SK-N-SH (cell line): ENCODE measurements at regions not wholly inside any gene's neighbourhood (a gene's known extent, or its start where the extent isn't known, plus 50 kb on each side); places are given as distances from the start of the nearest gene placed in this dataset.

Source experiments
- CTCF ChIA-PET: fragments of 300-600, 350-600 bp; formaldehyde crosslinking; extraction: SDS; loops from one replicate; lab custom pipeline; 2021; lab: Yijun Ruan, JAX
- POLR2A ChIA-PET: fragments of 350-600 bp; sonication (Branson Sonifier 250); formaldehyde crosslinking; extraction: SDS; loops from one replicate; lab custom pipeline; 2020; ENCODE audit warnings: antibody characterized with exemption, inconsistent platforms; lab: Yijun Ruan, JAX
- DNase-seq: peaks from one replicate; pipeline ENCODE4 v3.0.0; 2012
- H2AFZ ChIP-seq: fragments of 200-600 bp; sonication (generic); 2 replicates; pipeline ENCODE4 v1.8.1; 2016; ENCODE audit warnings: antibody characterized with exemption, mild to moderate bottlenecking, low read depth
- H3F3A ChIP-seq: fragments of 200-600 bp; sonication (generic); replicated peaks from 2 replicates; pipeline ENCODE3; 2016; ENCODE audit warnings: antibody characterized with exemption, mild to moderate bottlenecking; ENCODE audit not compliant: insufficient read depth
- H3K27ac ChIP-seq, 2 experiments: fragments of 200-500 bp in 1 of 2; fragments of 200-600 bp in 1 of 2; sonication (Bioruptor generic) in 1 of 2; sonication (generic), shearing (Covaris generic) in 1 of 2; 2 replicates each; pipeline versions ENCODE4 v1.5.1 to v1.6.1; 2014 to 2016; ENCODE audit warnings: low read depth in 2 of 2, inconsistent platforms in 1 of 2, low read length in 1 of 2, mild to moderate bottlenecking in 1 of 2, mixed read lengths in 1 of 2
- H3K27me3 ChIP-seq: fragments of 200-600 bp; sonication (generic), shearing (Covaris generic); 2 replicates; pipeline ENCODE4 v1.6.1; 2016; ENCODE audit warnings: mixed run types; ENCODE audit not compliant: insufficient read depth
- H3K36me3 ChIP-seq, 2 experiments: fragments of 200-500 bp in 1 of 2; fragments of 200-600 bp in 1 of 2; sonication (Bioruptor generic) in 1 of 2; sonication (generic) in 1 of 2; replicated peaks in 1 of 2; 2 replicates each; pipeline versions ENCODE3 to v1.5.1; 2014 to 2016; ENCODE audit warnings: low read length in 1 of 2, mild to moderate bottlenecking in 1 of 2; ENCODE audit not compliant: insufficient read depth in 2 of 2, control insufficient read depth in 1 of 2
- H3K4me1 ChIP-seq, 2 experiments: fragments of 200-500 bp in 1 of 2; fragments of 200-600 bp in 1 of 2; sonication (Bioruptor generic) in 1 of 2; sonication (generic), shearing (Covaris generic) in 1 of 2; 2 replicates each; pipeline versions ENCODE4 v1.5.1 to v1.6.1; 2014 to 2016; ENCODE audit warnings: low read depth in 1 of 2, low read length in 1 of 2, mixed run types in 1 of 2; ENCODE audit not compliant: insufficient read depth in 2 of 2, control insufficient read depth in 1 of 2
- H3K4me2 ChIP-seq: fragments of 200-600 bp; sonication (generic), shearing (Covaris generic); 2 replicates; pipeline ENCODE4 v1.6.1; 2017; ENCODE audit warnings: mixed run types
- H3K4me3 ChIP-seq, 2 experiments: fragments of 200-500 bp in 1 of 2; fragments of 200-600 bp in 1 of 2; sonication (Bioruptor generic) in 1 of 2; sonication (generic), shearing (Covaris generic) in 1 of 2; 2 replicates each; pipeline versions ENCODE4 v1.5.1 to v1.8.1; 2014 to 2016; ENCODE audit warnings: low read depth in 2 of 2, inconsistent platforms in 1 of 2, low read length in 1 of 2, mild to moderate bottlenecking in 1 of 2, mixed read lengths in 1 of 2, moderate library complexity in 1 of 2
- H3K79me2 ChIP-seq: fragments of 200-600 bp; sonication (generic); 2 replicates; pipeline ENCODE4 v1.8.1; 2017; ENCODE audit warnings: mild to moderate bottlenecking; ENCODE audit not compliant: insufficient read depth
- H3K9ac ChIP-seq: fragments of 200-600 bp; sonication (generic); 2 replicates; pipeline ENCODE4 v1.6.1; 2017; ENCODE audit warnings: mixed run types
- H3K9me2 ChIP-seq: fragments of 200-600 bp; sonication (generic); 2 replicates; pipeline ENCODE4 v1.6.1; 2017; ENCODE audit warnings: mixed run types
- H3K9me3 ChIP-seq: fragments of 200-600 bp; sonication (generic); 2 replicates; pipeline ENCODE4 v1.6.1; 2017; ENCODE audit warnings: mixed run types, mild to moderate bottlenecking, moderate library complexity
- H4K20me1 ChIP-seq: fragments of 200-600 bp; sonication (generic); 2 replicates; pipeline ENCODE4 v1.6.1; 2017; ENCODE audit warnings: mild to moderate bottlenecking, mixed run types; ENCODE audit not compliant: insufficient read depth
- CHD2 ChIP-seq: fragments of 150-350 bp; IDR thresholded peaks from 2 replicates; pipeline ENCODE4 v1.6.1; 2018; ENCODE audit warnings: low read length; ENCODE audit not compliant: partially characterized antibody
- EP300 ChIP-seq, 2 experiments: IDR thresholded peaks; 2 replicates each; pipeline versions ENCODE4 v1.4.0 to v1.6.1; 2012; ENCODE audit warnings: borderline replicate concordance in 1 of 2, low read depth in 1 of 2, low read length in 1 of 2
- GABPA ChIP-seq: IDR thresholded peaks from 2 replicates; pipeline ENCODE4 v1.4.0; 2012; ENCODE audit warnings: low read depth, mild to moderate bottlenecking
- IRF3 ChIP-seq: fragments of 150-350 bp; IDR thresholded peaks from 2 replicates; pipeline ENCODE4 v1.6.1; 2016; ENCODE audit warnings: mild to moderate bottlenecking, low read depth, low read length
- NFIC ChIP-seq: IDR thresholded peaks from 2 replicates; pipeline ENCODE4 v1.4.0; 2012; ENCODE audit warnings: borderline replicate concordance
- RCOR1 ChIP-seq: fragments of 150-350 bp; IDR thresholded peaks from 2 replicates; pipeline ENCODE4 v1.6.1; 2017; ENCODE audit warnings: antibody characterized with exemption, low read length
- REST ChIP-seq: IDR thresholded peaks from 2 replicates; pipeline ENCODE4 v1.6.1; 2012; ENCODE audit warnings: mild to moderate bottlenecking, low read depth, low read length, moderate library complexity
- TCF12 ChIP-seq: IDR thresholded peaks from 2 replicates; pipeline ENCODE4 v1.4.0; 2012
- TEAD4 ChIP-seq: IDR thresholded peaks from 2 replicates; pipeline ENCODE4 v1.4.0; 2012; ENCODE audit warnings: mild to moderate bottlenecking, borderline replicate concordance; ENCODE audit not compliant: insufficient read depth
- USF1 ChIP-seq: IDR thresholded peaks from 2 replicates; pipeline ENCODE4 v1.4.0; 2012; ENCODE audit warnings: low read depth, borderline replicate concordance
- YY1 ChIP-seq: IDR thresholded peaks from 2 replicates; pipeline ENCODE4 v1.4.0; 2012; ENCODE audit warnings: low read depth, mild to moderate bottlenecking
- WGBS: methylation state at CpG from one replicate; pipeline ENCODE4 v1.1.6; 2017; ENCODE audit warnings: low lambda C conversion rate; 5-methylcytosine and 5-hydroxymethylcytosine counted together
- TF ChIP-seq, protein P1 (sequence below): IDR thresholded peaks from 2 replicates; pipeline ENCODE4 v1.4.0; 2012; ENCODE audit warnings: low read depth
- TF ChIP-seq, protein P2 (sequence below): fragments of 200-600 bp; sonication (generic); IDR thresholded peaks from 2 replicates; pipeline ENCODE4 v1.6.1; 2017; ENCODE audit warnings: antibody characterized with exemption, mild to moderate bottlenecking, moderate library complexity

DNA sequence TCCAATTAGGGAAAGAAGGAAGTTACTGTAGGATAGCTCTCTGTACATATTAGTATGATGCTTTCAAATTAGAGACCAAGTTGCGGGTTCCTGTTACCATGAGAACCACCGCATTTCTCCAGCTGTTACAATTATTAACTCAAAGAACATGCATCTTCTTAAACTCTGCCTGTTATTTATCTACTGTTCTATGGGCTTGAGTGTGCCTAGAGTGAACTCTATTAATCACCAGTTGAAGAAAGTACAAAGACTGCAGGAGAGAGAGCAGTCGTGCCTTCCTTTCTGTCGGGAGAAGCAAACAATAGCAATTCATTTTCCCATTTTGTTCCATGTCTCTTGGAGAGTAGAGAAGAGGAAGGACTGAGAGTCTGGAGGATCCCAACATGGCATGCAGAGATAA, 1071.2 kb downstream of the TYW1 start:
- CTCF ChIA-PET, result no interaction called here

GRCh38 chr7:68070992-68071391, 1074.4 kb downstream of the TYW1 start:
- H3K27ac ChIP-seq, result no peak overlapping the region
- POLR2A ChIA-PET, result no interaction called here
- no peak overlapping the region for H3K9ac ChIP-seq
- H4K20me1 ChIP-seq, result no peaks in the 10 kb centered on the region
- H3K4me2 ChIP-seq, result no peak overlapping the region
- no peaks in the 10 kb centered on the region for H3K79me2 ChIP-seq
- no peaks in the 10 kb centered on the region for H3K9me2 ChIP-seq
- CTCF ChIA-PET, result interaction anchor here (1.0 to 1.7 kb wide), 2 partner anchors 8 to 13 kb away, joined by 4 to 5 read pairs; no protein-coding TSS in a partner anchor
- no peaks in the 10 kb centered on the region for H3F3A ChIP-seq
- no peaks in the 10 kb centered on the region for H3K27me3 ChIP-seq
- no peak overlapping the region for H2AFZ ChIP-seq
- H3K4me1 ChIP-seq, result no peaks in the 10 kb centered on the region
- no peak overlapping the region for H3K4me3 ChIP-seq
- H3K9me3 ChIP-seq, result no peaks in the 10 kb centered on the region
- TF ChIP-seq GABPA, result no peak
- TF ChIP-seq NFIC, result no peak
- TF ChIP-seq TEAD4, result no peak
- no peak for TF ChIP-seq USF1
- no peak for TF ChIP-seq REST
- no peak for TF ChIP-seq TCF12
- TF ChIP-seq CHD2, result no peak
- TF ChIP-seq YY1, result no peak
- TF ChIP-seq IRF3, result no peak
- TF ChIP-seq, protein P1, sequence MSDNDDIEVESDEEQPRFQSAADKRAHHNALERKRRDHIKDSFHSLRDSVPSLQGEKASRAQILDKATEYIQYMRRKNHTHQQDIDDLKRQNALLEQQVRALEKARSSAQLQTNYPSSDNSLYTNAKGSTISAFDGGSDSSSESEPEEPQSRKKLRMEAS, result no peak
- no peak for TF ChIP-seq EP300 (IDR thresholded peaks at IDR 0.05; ENCODE audit: borderline replicate concordance in 1 of 2, low read depth in 1 of 2, low read length in 1 of 2)
- TF ChIP-seq, protein P2, sequence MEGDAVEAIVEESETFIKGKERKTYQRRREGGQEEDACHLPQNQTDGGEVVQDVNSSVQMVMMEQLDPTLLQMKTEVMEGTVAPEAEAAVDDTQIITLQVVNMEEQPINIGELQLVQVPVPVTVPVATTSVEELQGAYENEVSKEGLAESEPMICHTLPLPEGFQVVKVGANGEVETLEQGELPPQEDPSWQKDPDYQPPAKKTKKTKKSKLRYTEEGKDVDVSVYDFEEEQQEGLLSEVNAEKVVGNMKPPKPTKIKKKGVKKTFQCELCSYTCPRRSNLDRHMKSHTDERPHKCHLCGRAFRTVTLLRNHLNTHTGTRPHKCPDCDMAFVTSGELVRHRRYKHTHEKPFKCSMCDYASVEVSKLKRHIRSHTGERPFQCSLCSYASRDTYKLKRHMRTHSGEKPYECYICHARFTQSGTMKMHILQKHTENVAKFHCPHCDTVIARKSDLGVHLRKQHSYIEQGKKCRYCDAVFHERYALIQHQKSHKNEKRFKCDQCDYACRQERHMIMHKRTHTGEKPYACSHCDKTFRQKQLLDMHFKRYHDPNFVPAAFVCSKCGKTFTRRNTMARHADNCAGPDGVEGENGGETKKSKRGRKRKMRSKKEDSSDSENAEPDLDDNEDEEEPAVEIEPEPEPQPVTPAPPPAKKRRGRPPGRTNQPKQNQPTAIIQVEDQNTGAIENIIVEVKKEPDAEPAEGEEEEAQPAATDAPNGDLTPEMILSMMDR, result no peak
- no peaks in the 10 kb centered on the region for H3K36me3 ChIP-seq
- DNase-seq, result no peak
- 56% methylated on average over 5 of the region's 5 CpGs for WGBS

More for the DNA sequence above, 1071.2 kb downstream of the TYW1 start:
- no peak for TF ChIP-seq RCOR1
- TF ChIP-seq, all 33 proteins: peak for 0
- no peak overlapping the region for H3K4me3 ChIP-seq
- no peak overlapping the region for H3K9ac ChIP-seq
- no peak overlapping the region for H2AFZ ChIP-seq
- no peaks in the 10 kb centered on the region for H3K79me2 ChIP-seq
- no peak overlapping the region for H3K4me2 ChIP-seq
- 40% methylated on average over 4 of the region's 4 CpGs for WGBS
- H3K9me3 ChIP-seq, result no peaks in the 10 kb centered on the region
- no peaks in the 10 kb centered on the region for H3K27me3 ChIP-seq
- H3K9me2 ChIP-seq, result no peaks in the 10 kb centered on the region
- no peaks in the 10 kb centered on the region for H3K36me3 ChIP-seq
- POLR2A ChIA-PET, result no interaction called here
- H3K27ac ChIP-seq, result no peak overlapping the region
- no peaks in the 10 kb centered on the region for H3K4me1 ChIP-seq
- no peaks in the 10 kb centered on the region for H3F3A ChIP-seq
- no peak for DNase-seq
- no peaks in the 10 kb centered on the region for H4K20me1 ChIP-seq
